BJ (cell line): ENCODE measurements at regions not wholly inside any gene's neighbourhood (a gene's known extent, or its start where the extent isn't known, plus 50 kb on each side); places are given as distances from the start of the nearest gene placed in this dataset.

Source experiments
- CTCF ChIA-PET: fragments of 350-600 bp; formaldehyde crosslinking; extraction: SDS; loops from one replicate; lab custom pipeline; 2021; ENCODE audit warnings: antibody characterized with exemption, inconsistent platforms; lab: Yijun Ruan, JAX
- POLR2A ChIA-PET: fragments of 300-600 bp; sonication (Branson Sonifier 250); formaldehyde crosslinking; extraction: SDS; loops from one replicate; lab custom pipeline; 2021; ENCODE audit warnings: antibody characterized with exemption; lab: Charles Lee
- DNase-seq: peaks from one replicate; pipeline ENCODE4 v3.0.0-alpha.2; 2011; ENCODE audit warnings: low read depth
- H3K27me3 ChIP-seq: 2 replicates; pipeline ENCODE4 v1.6.0; 2011; ENCODE audit warnings: low read length; ENCODE audit not compliant: control insufficient read depth, insufficient read depth
- H3K36me3 ChIP-seq: 2 replicates; pipeline ENCODE4 v1.5.1; 2011; ENCODE audit warnings: low read length; ENCODE audit not compliant: control insufficient read depth, insufficient read depth
- H3K4me3 ChIP-seq: 2 replicates; pipeline ENCODE4 v1.5.1; 2011; ENCODE audit warnings: low read depth, mild to moderate bottlenecking, control low read depth, low read length
- TF ChIP-seq, protein P1 (sequence below): IDR thresholded peaks from 2 replicates; pipeline ENCODE4 v1.5.1; 2011; ENCODE audit warnings: low read depth, mild to moderate bottlenecking, control low read depth, inconsistent platforms, low read length, moderate library complexity; ENCODE audit not compliant: insufficient read depth

GRCh38 chr3:41029356-41029755 lies 169.9 kb upstream of the CTNNB1 start:
- Histone ChIP-seq H3K27me3 (no peaks in the 10 kb centered on the region), H3K4me3 (no peak overlapping the region), H3K36me3 (no peaks in the 10 kb centered on the region)
- TF ChIP-seq, protein P1, sequence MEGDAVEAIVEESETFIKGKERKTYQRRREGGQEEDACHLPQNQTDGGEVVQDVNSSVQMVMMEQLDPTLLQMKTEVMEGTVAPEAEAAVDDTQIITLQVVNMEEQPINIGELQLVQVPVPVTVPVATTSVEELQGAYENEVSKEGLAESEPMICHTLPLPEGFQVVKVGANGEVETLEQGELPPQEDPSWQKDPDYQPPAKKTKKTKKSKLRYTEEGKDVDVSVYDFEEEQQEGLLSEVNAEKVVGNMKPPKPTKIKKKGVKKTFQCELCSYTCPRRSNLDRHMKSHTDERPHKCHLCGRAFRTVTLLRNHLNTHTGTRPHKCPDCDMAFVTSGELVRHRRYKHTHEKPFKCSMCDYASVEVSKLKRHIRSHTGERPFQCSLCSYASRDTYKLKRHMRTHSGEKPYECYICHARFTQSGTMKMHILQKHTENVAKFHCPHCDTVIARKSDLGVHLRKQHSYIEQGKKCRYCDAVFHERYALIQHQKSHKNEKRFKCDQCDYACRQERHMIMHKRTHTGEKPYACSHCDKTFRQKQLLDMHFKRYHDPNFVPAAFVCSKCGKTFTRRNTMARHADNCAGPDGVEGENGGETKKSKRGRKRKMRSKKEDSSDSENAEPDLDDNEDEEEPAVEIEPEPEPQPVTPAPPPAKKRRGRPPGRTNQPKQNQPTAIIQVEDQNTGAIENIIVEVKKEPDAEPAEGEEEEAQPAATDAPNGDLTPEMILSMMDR = no peak
- no peak for DNase-seq
- POLR2A ChIA-PET = no interaction called here
- CTCF ChIA-PET = no interaction called here

DNA sequence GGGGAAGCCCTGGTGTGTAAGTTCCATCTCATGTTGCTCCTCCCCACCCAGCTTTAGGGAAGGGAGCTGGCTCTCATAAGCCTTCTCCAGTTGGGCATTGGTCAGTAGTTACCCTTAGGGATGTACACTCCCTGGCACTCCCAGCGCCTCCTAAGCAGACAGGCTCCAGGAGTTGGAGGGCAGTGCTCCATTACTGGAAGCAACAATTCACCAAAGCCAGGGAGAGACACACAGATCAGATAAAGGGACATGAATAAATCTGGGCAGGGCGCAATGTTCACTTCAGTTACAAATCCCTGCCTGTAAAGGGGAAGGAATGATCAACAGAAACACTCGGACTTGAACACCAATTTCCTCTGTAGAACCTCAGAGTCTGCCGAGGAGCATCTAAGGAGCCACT lies 169.1 kb upstream of the CTNNB1 start:
- no peak for DNase-seq
- CTCF ChIA-PET = no interaction called here

DNA sequence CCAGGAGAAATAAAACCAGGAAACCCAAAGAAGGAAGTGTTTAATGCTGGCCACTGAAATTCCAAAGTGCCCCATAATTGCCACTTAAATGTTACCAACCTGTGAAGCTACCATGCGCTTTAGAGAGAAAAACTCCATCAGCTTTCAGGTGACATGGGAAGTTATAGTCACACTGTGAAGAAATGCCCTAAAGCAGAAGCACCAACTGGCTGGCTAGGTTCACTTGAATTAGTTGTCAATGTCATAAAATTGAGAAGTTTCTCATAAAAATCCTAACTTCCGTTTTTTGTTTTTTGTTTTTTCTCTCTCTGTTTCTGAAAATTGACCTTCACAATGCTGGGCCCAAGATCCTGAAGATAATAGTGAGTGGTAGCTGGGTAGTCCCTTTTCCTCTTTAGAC lies 167.9 kb upstream of the CTNNB1 start:
- no peaks in the 10 kb centered on the region for H3K36me3 ChIP-seq
- ChIA-PET CTCF (no interaction called here), POLR2A (no interaction called here)
- H3K4me3 ChIP-seq = no peak overlapping the region
- no peak for DNase-seq
- TF ChIP-seq, protein P1 = no peak
- no peaks in the 10 kb centered on the region for H3K27me3 ChIP-seq

More for the DNA sequence above, 169.1 kb upstream of the CTNNB1 start:
- Histone ChIP-seq H3K36me3 (no peaks in the 10 kb centered on the region), H3K4me3 (no peak overlapping the region), H3K27me3 (no peaks in the 10 kb centered on the region)
- TF ChIP-seq, protein P1 = no peak
- POLR2A ChIA-PET = no interaction called here

- TF ChIP-seq, protein P1 = no peak
- POLR2A ChIA-PET = no interaction called here
- Histone ChIP-seq H3K4me3 (no peak overlapping the region), H3K36me3 (no peaks in the 10 kb centered on the region), H3K27me3 (no peaks in the 10 kb centered on the region)
- CTCF ChIA-PET = interaction anchor here (0.9 kb wide), 1 partner anchor 9 kb away, joined by 3 read pairs; no protein-coding TSS in a partner anchor
- no peak for DNase-seq
Measured at GRCh38 chr3:41033956-41034519, 165.3 kb upstream of the CTNNB1 start.

DNA sequence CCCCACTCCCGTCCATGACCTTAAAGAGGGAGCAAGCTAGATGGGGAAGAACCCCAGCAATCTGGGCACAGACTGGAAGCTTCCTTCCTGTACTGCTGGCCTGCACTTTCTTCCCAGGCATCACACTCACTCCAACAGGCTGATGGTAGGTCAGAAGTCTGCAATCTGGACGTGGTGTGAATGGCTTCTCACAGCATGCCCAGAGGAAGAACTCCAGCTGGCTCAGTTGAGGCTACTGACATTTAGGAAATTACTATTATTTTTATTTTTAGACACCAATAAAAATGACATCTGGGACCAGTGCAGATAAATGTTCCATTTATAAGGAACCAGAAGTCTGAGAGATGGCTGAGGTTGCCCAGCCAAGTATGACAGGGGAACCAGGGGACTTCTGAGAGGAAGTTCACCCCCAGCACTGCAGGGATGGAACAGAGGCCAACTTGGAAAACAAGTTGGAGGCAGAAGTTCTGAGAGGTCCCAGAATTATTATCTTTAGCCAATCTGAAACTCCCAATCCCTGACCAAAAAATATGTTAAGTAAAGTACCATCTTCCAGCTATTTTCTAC lies 163.8 kb upstream of the CTNNB1 start:
- Histone ChIP-seq H3K36me3 (no peaks in the 10 kb centered on the region), H3K4me3 (no peak overlapping the region), H3K27me3 (no peaks in the 10 kb centered on the region)
- POLR2A ChIA-PET = no interaction called here
- TF ChIP-seq, protein P1 = no peak
- CTCF ChIA-PET = no interaction called here
- DNase-seq = no peak
